Stomach (tissue), 4 donors: ENCODE measurements at regions not wholly inside any gene's neighbourhood (a gene's known extent, or its start where the extent isn't known, plus 50 kb on each side); places are given as distances from the start of the nearest gene placed in this dataset.

Experiments
- EP300 ChIP-seq: sonication (generic); formaldehyde crosslinking; IDR thresholded peaks from one replicate; pipeline ENCODE4 v1.6.1; 2017; ENCODE audit warnings: antibody characterized with exemption
- POLR2A ChIP-seq, 4 donors: fragments of 450-650 bp; IDR thresholded peaks; one replicate each; pipeline ENCODE4 v1.6.1; 2016; ENCODE audit warnings: antibody characterized with exemption in 4 of 4, control low read depth in 2 of 4, mild to moderate bottlenecking in 1 of 4, moderate library complexity in 1 of 4
- TF ChIP-seq, protein P1 (sequence below), 7 experiments: fragments of 450-650 bp in 4 of 7; fragments of 200-600 bp in 3 of 7; sonication (generic) in 3 of 7; IDR thresholded peaks; one replicate each; pipeline ENCODE4 v1.5.1; 2016 to 2019; ENCODE audit warnings: antibody characterized with exemption in 7 of 7, control low read depth in 2 of 7, mild to moderate bottlenecking in 1 of 7

DNA sequence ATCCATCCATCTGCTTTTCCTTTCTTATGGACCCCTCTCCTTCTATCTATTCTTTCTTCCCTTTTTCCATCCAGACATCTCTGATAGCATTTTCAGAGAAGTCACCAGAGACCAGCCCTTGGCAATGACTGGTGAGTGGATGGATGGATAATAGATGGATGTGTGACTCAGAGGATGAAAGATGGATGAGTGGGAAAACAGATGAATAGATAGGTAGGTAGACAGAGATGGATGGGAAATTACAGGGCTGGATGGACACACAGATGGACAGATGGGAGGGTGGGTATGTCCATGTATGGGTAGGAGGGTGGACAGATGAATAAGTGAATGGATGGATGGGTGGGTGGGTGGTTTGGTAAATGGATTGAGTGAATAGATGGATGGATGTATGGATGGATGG is 101.0 kb downstream of the LITAF start:
- TF ChIP-seq, protein P1, sequence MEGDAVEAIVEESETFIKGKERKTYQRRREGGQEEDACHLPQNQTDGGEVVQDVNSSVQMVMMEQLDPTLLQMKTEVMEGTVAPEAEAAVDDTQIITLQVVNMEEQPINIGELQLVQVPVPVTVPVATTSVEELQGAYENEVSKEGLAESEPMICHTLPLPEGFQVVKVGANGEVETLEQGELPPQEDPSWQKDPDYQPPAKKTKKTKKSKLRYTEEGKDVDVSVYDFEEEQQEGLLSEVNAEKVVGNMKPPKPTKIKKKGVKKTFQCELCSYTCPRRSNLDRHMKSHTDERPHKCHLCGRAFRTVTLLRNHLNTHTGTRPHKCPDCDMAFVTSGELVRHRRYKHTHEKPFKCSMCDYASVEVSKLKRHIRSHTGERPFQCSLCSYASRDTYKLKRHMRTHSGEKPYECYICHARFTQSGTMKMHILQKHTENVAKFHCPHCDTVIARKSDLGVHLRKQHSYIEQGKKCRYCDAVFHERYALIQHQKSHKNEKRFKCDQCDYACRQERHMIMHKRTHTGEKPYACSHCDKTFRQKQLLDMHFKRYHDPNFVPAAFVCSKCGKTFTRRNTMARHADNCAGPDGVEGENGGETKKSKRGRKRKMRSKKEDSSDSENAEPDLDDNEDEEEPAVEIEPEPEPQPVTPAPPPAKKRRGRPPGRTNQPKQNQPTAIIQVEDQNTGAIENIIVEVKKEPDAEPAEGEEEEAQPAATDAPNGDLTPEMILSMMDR (IDR thresholded peaks at IDR 0.05): no peak
- TF ChIP-seq POLR2A (IDR thresholded peaks at IDR 0.05) (no peak), EP300 (no peak)
